Skeletal muscle tissue (tissue), 3 donors: ENCODE measurements at regions not wholly inside any gene's neighbourhood (a gene's known extent, or its start where the extent isn't known, plus 50 kb on each side); places are given as distances from the start of the nearest gene placed in this dataset.

Experiments
- H3K27ac ChIP-seq: one replicate; pipeline ENCODE4 v1.7.0; 2013; ENCODE audit warnings: mild to moderate bottlenecking, low read depth, low read length, inconsistent platforms
- H3K27me3 ChIP-seq, 3 donors: one replicate each; pipeline ENCODE4 v1.7.0; 2013; ENCODE audit warnings: low read length in 3 of 3; ENCODE audit not compliant: control insufficient read depth in 3 of 3, insufficient read depth in 3 of 3
- H3K36me3 ChIP-seq, 3 donors: one replicate each; pipeline ENCODE4 v1.7.0; 2013; ENCODE audit warnings: low read length in 3 of 3; ENCODE audit not compliant: control insufficient read depth in 3 of 3, insufficient read depth in 3 of 3
- H3K4me1 ChIP-seq, 3 donors: one replicate each; pipeline ENCODE4 v1.7.0; 2013; ENCODE audit warnings: low read length in 3 of 3, mild to moderate bottlenecking in 3 of 3; ENCODE audit not compliant: control insufficient read depth in 3 of 3, insufficient read depth in 3 of 3
- H3K4me3 ChIP-seq, 3 donors: one replicate each; pipeline ENCODE4 v1.7.0; 2013; ENCODE audit warnings: low read length in 3 of 3
- H3K9ac ChIP-seq, 3 donors: one replicate each; pipeline ENCODE4 v1.7.0; 2013; ENCODE audit warnings: low read length in 3 of 3, mild to moderate bottlenecking in 3 of 3, moderate library complexity in 2 of 3, low read depth in 1 of 3
- H3K9me3 ChIP-seq, 3 donors: one replicate each; pipeline ENCODE4 v1.7.0; 2013; ENCODE audit warnings: low read length in 3 of 3; ENCODE audit not compliant: control insufficient read depth in 3 of 3
- donor health status: Osteomylitis.

GRCh38 chr13:59452189-59452890, 711.4 kb downstream of the DIAPH3 start:
- Histone ChIP-seq H3K9ac (no peak overlapping the region), H3K36me3 (no peaks in the 10 kb centered on the region), H3K4me1 (no peaks in the 10 kb centered on the region), H3K27ac (no peak overlapping the region), H3K4me3 (no peak overlapping the region), H3K9me3 (no peaks in the 10 kb centered on the region), H3K27me3 (peaks cover 0 to 2% (median 0%) of the 10 kb centered on the region in 3 donors)

- Histone ChIP-seq H3K9ac (no peak overlapping the region), H3K4me3 (no peak overlapping the region), H3K9me3 (no peaks in the 10 kb centered on the region), H3K36me3 (no peaks in the 10 kb centered on the region), H3K27ac (peak overlapping the region; percentile 49), H3K27me3 (no peaks in the 10 kb centered on the region), H3K4me1 (peaks cover 0 to 3% (median 0%) of the 10 kb centered on the region in 3 donors)
Measured at GRCh38 chr13:59458908-59459579, 704.7 kb downstream of the DIAPH3 start.

GRCh38 chr13:59459972-59460371, 703.8 kb downstream of the DIAPH3 start:
- no peak overlapping the region for H3K9ac ChIP-seq
- H3K27ac ChIP-seq: peak overlapping the region; percentile 49
- H3K4me1 ChIP-seq: peaks cover 0 to 3% (median 0%) of the 10 kb centered on the region in 3 donors
- no peaks in the 10 kb centered on the region for H3K27me3 ChIP-seq
- no peaks in the 10 kb centered on the region for H3K36me3 ChIP-seq
- no peaks in the 10 kb centered on the region for H3K9me3 ChIP-seq
- H3K4me3 ChIP-seq: no peak overlapping the region

GRCh38 chr13:59461411-59461810, 702.3 kb downstream of the DIAPH3 start:
- H3K4me3 ChIP-seq: no peak overlapping the region
- H3K36me3 ChIP-seq: no peaks in the 10 kb centered on the region
- H3K9me3 ChIP-seq: no peaks in the 10 kb centered on the region
- H3K9ac ChIP-seq: no peak overlapping the region
- H3K27ac ChIP-seq: no peak overlapping the region
- H3K4me1 ChIP-seq: peaks cover 0 to 3% (median 0%) of the 10 kb centered on the region in 3 donors
- H3K27me3 ChIP-seq: no peaks in the 10 kb centered on the region

GRCh38 chr13:59463023-59463422, 700.7 kb downstream of the DIAPH3 start:
- no peak overlapping the region for H3K4me3 ChIP-seq
- no peaks in the 10 kb centered on the region for H3K27me3 ChIP-seq
- H3K27ac ChIP-seq: no peak overlapping the region

GRCh38 chr13:59464926-59465325, 698.8 kb downstream of the DIAPH3 start:
- Histone ChIP-seq H3K36me3 (no peaks in the 10 kb centered on the region), H3K4me1 (no peaks in the 10 kb centered on the region), H3K27me3 (no peaks in the 10 kb centered on the region), H3K9me3 (no peaks in the 10 kb centered on the region), H3K9ac (no peak overlapping the region), H3K4me3 (no peak overlapping the region), H3K27ac (no peak overlapping the region)

More at GRCh38 chr13:59463023-59463422, 700.7 kb downstream of the DIAPH3 start:
- H3K36me3 ChIP-seq: no peaks in the 10 kb centered on the region
- H3K9me3 ChIP-seq: no peaks in the 10 kb centered on the region
- H3K4me1 ChIP-seq: peaks cover 0 to 3% (median 0%) of the 10 kb centered on the region in 3 donors
- no peak overlapping the region for H3K9ac ChIP-seq

GRCh38 chr13:59468396-59468795, 695.3 kb downstream of the DIAPH3 start:
- H3K4me1 ChIP-seq: no peaks in the 10 kb centered on the region
- H3K36me3 ChIP-seq: no peaks in the 10 kb centered on the region
- H3K4me3 ChIP-seq: no peak overlapping the region
- no peaks in the 10 kb centered on the region for H3K27me3 ChIP-seq
- H3K9ac ChIP-seq: no peak overlapping the region
- H3K9me3 ChIP-seq: no peaks in the 10 kb centered on the region
- no peak overlapping the region for H3K27ac ChIP-seq

- H3K4me3 ChIP-seq: no peak overlapping the region
- no peaks in the 10 kb centered on the region for H3K36me3 ChIP-seq
- H3K27ac ChIP-seq: no peak overlapping the region
- H3K9ac ChIP-seq: no peak overlapping the region
- no peaks in the 10 kb centered on the region for H3K9me3 ChIP-seq
- H3K27me3 ChIP-seq: no peaks in the 10 kb centered on the region
- H3K4me1 ChIP-seq: no peaks in the 10 kb centered on the region
Measured at GRCh38 chr13:59471106-59471505, 692.6 kb downstream of the DIAPH3 start.

GRCh38 chr13:59472134-59472533, 691.6 kb downstream of the DIAPH3 start:
- H3K4me3 ChIP-seq: no peak overlapping the region
- H3K27ac ChIP-seq: no peak overlapping the region
- H3K4me1 ChIP-seq: no peaks in the 10 kb centered on the region
- H3K27me3 ChIP-seq: no peaks in the 10 kb centered on the region
- H3K36me3 ChIP-seq: no peaks in the 10 kb centered on the region
- H3K9me3 ChIP-seq: no peaks in the 10 kb centered on the region
- H3K9ac ChIP-seq: no peak overlapping the region

- Histone ChIP-seq H3K36me3 (no peaks in the 10 kb centered on the region), H3K27me3 (no peaks in the 10 kb centered on the region), H3K9ac (no peak overlapping the region), H3K27ac (no peak overlapping the region), H3K9me3 (no peaks in the 10 kb centered on the region), H3K4me3 (no peak overlapping the region), H3K4me1 (peaks cover 0 to 4% (median 0%) of the 10 kb centered on the region in 3 donors)
Measured at GRCh38 chr13:59474696-59475095, 689.0 kb downstream of the DIAPH3 start.
